ENCODE measurements at regions not wholly inside any gene's neighbourhood (a gene's known extent, or its start where the extent isn't known, plus 50 kb on each side); places are given as distances from the start of the nearest gene placed in this dataset.
"Not testable (repeated sequence)": the region's sequence is repeated elsewhere in the genome, so short reads cannot be mapped to it uniquely, and the experiment has no call there.

GRCh38 chr20:56689318-56689717 is 60.2 kb downstream of the TFAP2C start:
- DNase-seq, result no peak

- DNase-seq, result no peak
Measured at GRCh38 chr20:56689852-56690485, 60.9 kb downstream of the TFAP2C start.

GRCh38 chr20:56690531-56691175 is 61.5 kb downstream of the TFAP2C start:
- no peak for DNase-seq

GRCh38 chr20:56691325-56691998 is 62.4 kb downstream of the TFAP2C start:
- DNase-seq, result no peak

GRCh38 chr20:56693217-56693616 is 64.1 kb downstream of the TFAP2C start:
- DNase-seq, result no peak

GRCh38 chr20:56697476-56697875 is 68.4 kb downstream of the TFAP2C start:
- DNase-seq, result no peak

GRCh38 chr20:56698297-56698696 is 69.2 kb downstream of the TFAP2C start:
- DNase-seq, result no peak

GRCh38 chr20:56698749-56699148 is 69.6 kb downstream of the TFAP2C start:
- no peak for DNase-seq

GRCh38 chr20:56702931-56703840 is 74.1 kb downstream of the TFAP2C start:
- DNase-seq, result no peak

- no peak for DNase-seq
Measured at GRCh38 chr20:56706867-56707360, 77.8 kb downstream of the TFAP2C start.

- DNase-seq, result no peak
Measured at GRCh38 chr20:56708991-56709390, 79.9 kb downstream of the TFAP2C start.

- DNase-seq, result no peak
Measured at GRCh38 chr20:56710125-56710524, 81.0 kb downstream of the TFAP2C start.

- not testable (repeated sequence) for DNase-seq
Measured at GRCh38 chr20:56710577-56710976, 81.5 kb downstream of the TFAP2C start.

- no peak for DNase-seq
Measured at GRCh38 chr20:56711018-56711417, 81.9 kb downstream of the TFAP2C start.

- DNase-seq, result no peak
Measured at GRCh38 chr20:56715309-56715708, 86.2 kb downstream of the TFAP2C start.

- DNase-seq, result no peak
Measured at GRCh38 chr20:56715902-56716519, 86.9 kb downstream of the TFAP2C start.

GRCh38 chr20:56716806-56717205 is 87.7 kb downstream of the TFAP2C start:
- no peak for DNase-seq

GRCh38 chr20:56718816-56719215 is 89.7 kb downstream of the TFAP2C start:
- DNase-seq, result no peak

- no peak for DNase-seq
Measured at GRCh38 chr20:56720620-56721213, 91.6 kb downstream of the TFAP2C start.

- DNase-seq, result no peak
Measured at GRCh38 chr20:56722042-56722441, 92.9 kb downstream of the TFAP2C start.

- no peak for DNase-seq
Measured at GRCh38 chr20:56723331-56723730, 94.2 kb downstream of the TFAP2C start.

- DNase-seq, result no peak
Measured at GRCh38 chr20:56724241-56724757, 95.2 kb downstream of the TFAP2C start.
